ENCODE measurements at regions not wholly inside any gene's neighbourhood (a gene's known extent, or its start where the extent isn't known, plus 50 kb on each side); places are given as distances from the start of the nearest gene placed in this dataset.

GRCh38 chr6:147933224-147933623 is 409.4 kb upstream of the SASH1 start:
- no peak overlapping the region for H3K4me3 ChIP-seq (ENCODE audit: low read depth, low read length)
- in situ Hi-C loops (cut with HindIII; ENCODE audit: low sequenced_read_pairs): no loop called here
- TF ChIP-seq, protein P1, sequence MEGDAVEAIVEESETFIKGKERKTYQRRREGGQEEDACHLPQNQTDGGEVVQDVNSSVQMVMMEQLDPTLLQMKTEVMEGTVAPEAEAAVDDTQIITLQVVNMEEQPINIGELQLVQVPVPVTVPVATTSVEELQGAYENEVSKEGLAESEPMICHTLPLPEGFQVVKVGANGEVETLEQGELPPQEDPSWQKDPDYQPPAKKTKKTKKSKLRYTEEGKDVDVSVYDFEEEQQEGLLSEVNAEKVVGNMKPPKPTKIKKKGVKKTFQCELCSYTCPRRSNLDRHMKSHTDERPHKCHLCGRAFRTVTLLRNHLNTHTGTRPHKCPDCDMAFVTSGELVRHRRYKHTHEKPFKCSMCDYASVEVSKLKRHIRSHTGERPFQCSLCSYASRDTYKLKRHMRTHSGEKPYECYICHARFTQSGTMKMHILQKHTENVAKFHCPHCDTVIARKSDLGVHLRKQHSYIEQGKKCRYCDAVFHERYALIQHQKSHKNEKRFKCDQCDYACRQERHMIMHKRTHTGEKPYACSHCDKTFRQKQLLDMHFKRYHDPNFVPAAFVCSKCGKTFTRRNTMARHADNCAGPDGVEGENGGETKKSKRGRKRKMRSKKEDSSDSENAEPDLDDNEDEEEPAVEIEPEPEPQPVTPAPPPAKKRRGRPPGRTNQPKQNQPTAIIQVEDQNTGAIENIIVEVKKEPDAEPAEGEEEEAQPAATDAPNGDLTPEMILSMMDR (IDR thresholded peaks at IDR 0.05; ENCODE audit: low read depth, low read length): no peak
- no peak for DNase-seq (ENCODE audit: low read depth, low spot score)

DNA sequence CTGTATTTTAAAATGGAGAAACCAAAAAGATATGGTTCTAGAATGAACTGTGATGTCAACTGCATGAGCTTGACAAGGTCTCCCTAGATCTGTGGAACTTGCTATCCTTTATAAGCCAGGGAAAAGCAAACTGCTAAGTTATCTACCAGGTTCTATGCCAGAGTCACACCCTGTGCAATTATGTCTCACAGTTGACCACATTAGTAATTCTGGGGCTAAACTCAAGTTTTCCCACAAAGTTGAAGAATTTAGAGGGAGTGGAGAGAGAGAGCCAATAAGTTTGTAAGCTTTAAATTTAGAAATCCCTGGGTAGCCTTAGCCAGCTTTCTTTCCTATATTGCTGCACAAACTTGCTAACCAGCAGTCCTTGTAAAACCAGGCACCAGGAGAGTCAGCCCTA is 407.0 kb upstream of the SASH1 start:
- no peak for DNase-seq (ENCODE audit: low read depth, low spot score)
- H3K4me3 ChIP-seq (ENCODE audit: low read depth, low read length): no peak overlapping the region
- in situ Hi-C loops (cut with HindIII; ENCODE audit: low sequenced_read_pairs): no loop called here
- TF ChIP-seq, protein P1 (IDR thresholded peaks at IDR 0.05; ENCODE audit: low read depth, low read length): no peak

DNA sequence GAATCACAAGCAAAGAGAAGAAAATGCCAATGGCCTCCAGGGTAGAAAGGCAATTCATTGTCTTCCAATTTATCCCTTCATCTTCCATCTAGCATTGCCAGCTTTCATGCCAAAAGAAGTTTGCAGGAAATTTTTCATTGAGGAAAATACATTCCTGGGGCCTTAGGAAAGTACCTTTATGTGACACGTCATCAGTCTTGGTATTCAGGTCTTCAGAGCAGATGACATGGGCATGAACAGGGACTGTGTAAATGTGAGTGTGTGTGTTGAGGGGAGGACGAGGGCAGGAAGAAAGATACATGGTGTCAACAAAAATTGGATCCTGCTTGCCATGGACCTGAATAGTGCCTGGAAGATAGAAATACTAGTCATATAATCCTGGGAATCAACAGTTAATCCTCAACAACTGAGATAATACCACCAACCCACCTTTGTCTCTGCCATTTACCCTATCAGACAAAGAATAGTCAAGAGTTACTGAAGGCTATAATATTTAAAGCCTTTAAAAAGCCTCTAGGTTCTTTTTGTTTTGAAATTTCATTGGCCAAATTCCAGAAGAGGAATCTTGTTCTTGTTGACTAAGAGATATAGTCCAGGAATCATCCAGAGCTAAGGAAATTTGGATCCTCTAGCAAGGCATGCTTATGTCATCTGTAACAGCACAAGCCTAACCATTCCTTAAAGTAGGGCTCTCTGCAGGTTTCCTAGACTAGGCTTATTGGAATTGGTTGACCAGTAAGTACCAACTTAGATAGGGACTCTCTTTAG is 405.8 kb upstream of the SASH1 start:
- in situ Hi-C loops (cut with HindIII; ENCODE audit: low sequenced_read_pairs): no loop called here
- TF ChIP-seq, protein P1 (IDR thresholded peaks at IDR 0.05; ENCODE audit: low read depth, low read length): no peak
- no peak for DNase-seq (ENCODE audit: low read depth, low spot score)
- no peak overlapping the region for H3K4me3 ChIP-seq (ENCODE audit: low read depth, low read length)

DNA sequence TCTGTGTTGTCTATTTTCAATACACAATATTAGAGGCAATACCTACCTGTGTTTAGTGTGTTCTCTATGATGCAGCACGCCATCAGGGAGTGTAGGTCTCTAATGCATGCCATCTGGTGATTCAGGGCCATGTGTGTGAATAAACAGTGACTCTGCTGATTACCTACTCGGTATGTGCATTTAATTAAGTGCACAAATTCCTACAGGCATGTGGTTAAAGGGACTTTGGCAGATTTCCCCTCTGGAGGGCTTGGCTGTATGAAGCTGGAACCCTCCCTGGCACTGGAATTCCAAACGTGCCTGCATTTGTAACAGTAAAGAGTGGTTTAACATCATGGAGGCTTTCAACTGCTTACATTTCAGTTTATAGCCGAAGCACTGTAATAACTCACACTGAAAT is 401.5 kb upstream of the SASH1 start:
- in situ Hi-C loops (cut with HindIII; ENCODE audit: low sequenced_read_pairs): no loop called here

DNA sequence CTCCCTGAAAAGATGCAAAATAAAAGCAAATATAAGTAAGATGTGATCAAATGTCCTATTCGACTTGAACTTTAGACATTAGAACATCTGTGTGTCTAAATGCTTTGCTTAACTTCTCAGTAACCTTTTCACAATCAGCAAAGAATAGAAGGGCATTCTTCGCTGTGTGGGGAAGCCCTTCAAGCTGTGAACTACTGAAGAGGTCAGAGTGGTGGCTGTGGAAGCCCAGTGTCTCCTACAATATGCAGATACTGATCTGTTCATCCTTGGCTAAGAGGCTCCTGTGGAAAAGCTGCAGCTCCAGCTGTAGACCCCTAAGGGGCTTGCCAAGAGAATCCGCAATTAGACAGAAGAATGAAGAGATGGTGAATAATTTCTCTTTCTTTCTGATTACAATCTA is 400.3 kb upstream of the SASH1 start:
- no peak for DNase-seq (ENCODE audit: low read depth, low spot score)
- H3K4me3 ChIP-seq (ENCODE audit: low read depth, low read length): no peak overlapping the region
- TF ChIP-seq, protein P1 (IDR thresholded peaks at IDR 0.05; ENCODE audit: low read depth, low read length): no peak
- in situ Hi-C loops (cut with HindIII; ENCODE audit: low sequenced_read_pairs): no loop called here

More for the DNA sequence above, 401.5 kb upstream of the SASH1 start:
- no peak overlapping the region for H3K4me3 ChIP-seq (ENCODE audit: low read depth, low read length)
- DNase-seq (ENCODE audit: low read depth, low spot score): peak; percentile 6
- TF ChIP-seq, protein P1 (IDR thresholded peaks at IDR 0.05; ENCODE audit: low read depth, low read length): no peak

DNA sequence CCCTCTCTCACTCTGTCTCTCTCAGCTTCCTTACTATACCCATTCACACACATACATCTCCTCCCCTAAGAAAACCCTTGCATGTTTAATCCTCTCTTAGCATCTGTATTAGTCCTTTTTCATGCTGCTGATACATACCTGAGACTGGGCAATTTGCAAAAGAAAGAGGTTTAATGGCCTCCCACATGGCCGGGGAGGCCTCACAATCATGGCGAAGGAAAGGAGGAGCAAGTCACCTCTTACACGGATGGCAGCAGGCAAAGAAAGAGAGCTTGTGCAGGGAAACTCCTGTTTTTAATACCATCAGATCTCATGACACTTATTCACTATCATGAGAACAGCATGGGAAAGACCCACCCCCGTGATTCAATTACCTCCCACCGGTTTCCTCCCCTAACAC is 398.5 kb upstream of the SASH1 start:
- DNase-seq (ENCODE audit: low read depth, low spot score): no peak
- in situ Hi-C loops (cut with HindIII; ENCODE audit: low sequenced_read_pairs): no loop called here
- TF ChIP-seq, protein P1 (IDR thresholded peaks at IDR 0.05; ENCODE audit: low read depth, low read length): no peak
- H3K4me3 ChIP-seq (ENCODE audit: low read depth, low read length): no peak overlapping the region

Data from astrocyte of the spinal cord (primary cell).